PFSK-1 (cell line): ENCODE measurements at regions not wholly inside any gene's neighbourhood (a gene's known extent, or its start where the extent isn't known, plus 50 kb on each side); places are given as distances from the start of the nearest gene placed in this dataset.

ENCODE experiments used
- POLR2AphosphoS5 ChIP-seq: IDR thresholded peaks from 2 replicates; pipeline ENCODE4 v1.6.1; 2012; ENCODE audit warnings: low read depth, mild to moderate bottlenecking, control low read depth, low read length, moderate library complexity
- REST ChIP-seq, 2 experiments: IDR thresholded peaks; 2 replicates each; pipeline versions ENCODE4 v1.6.1 to v1.8.0; 2011 to 2012; ENCODE audit warnings: low read depth in 2 of 2, low read length in 2 of 2, control low read depth in 1 of 2, inconsistent platforms in 1 of 2, mild to moderate bottlenecking in 1 of 2, moderate library complexity in 1 of 2; ENCODE audit not compliant: insufficient read depth in 1 of 2
- TAF1 ChIP-seq: IDR thresholded peaks from 2 replicates; pipeline ENCODE4 v1.6.1; 2012; ENCODE audit warnings: low read length, control low read depth, borderline replicate concordance; ENCODE audit not compliant: insufficient read depth

GRCh38 chr2:161039071-161039470, 121.2 kb upstream of the TANK start:
- TF ChIP-seq POLR2AphosphoS5: no peak
- no peak for TF ChIP-seq REST (IDR thresholded peaks at IDR 0.05; ENCODE audit: insufficient read depth in 1 of 2, low read depth in 2 of 2, low read length in 2 of 2)
- no peak for TF ChIP-seq TAF1
